ENCODE measurements at regions not wholly inside any gene's neighbourhood (a gene's known extent, or its start where the extent isn't known, plus 50 kb on each side); places are given as distances from the start of the nearest gene placed in this dataset.

DNA sequence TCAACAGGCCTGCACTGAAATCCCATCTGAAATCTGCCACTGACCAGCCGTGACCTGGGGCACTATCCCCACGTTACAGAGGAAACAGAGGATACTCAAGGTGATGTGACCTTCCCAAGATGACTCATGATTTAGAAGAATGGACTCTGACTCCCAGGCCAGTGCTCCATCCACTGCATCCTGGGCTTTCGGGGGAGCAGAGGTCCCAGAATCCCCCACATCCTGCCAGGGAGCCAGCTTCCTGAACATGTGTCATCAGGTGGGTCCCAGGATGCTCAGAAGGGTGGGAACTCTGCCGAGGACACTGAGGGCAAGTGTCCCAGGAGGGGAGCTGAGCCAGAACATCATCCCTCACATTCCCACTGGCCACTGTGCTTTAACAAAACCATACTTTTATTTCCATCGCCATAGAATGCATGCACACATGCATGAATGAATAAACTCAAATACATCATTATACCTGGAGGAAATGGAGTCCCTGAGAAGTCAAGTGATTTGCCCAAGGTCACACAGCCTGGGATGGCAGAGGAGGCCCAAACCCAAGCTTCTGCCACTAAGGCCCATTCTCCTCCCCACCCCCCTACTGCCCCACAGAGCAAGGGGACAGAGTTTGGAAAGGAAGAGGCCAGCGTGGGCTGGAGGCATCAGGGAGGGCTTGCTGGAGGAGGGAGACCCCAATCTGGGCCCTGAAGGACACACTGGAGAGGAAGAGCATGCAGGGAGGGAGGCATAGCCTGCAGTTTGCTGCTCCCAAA, 189.4 kb downstream of the MATN1 start:
- H3K9ac ChIP-seq, result no peak overlapping the region
- H3K79me2 ChIP-seq (ENCODE audit: insufficient read depth, low read depth), result no peaks in the 10 kb centered on the region
- TF ChIP-seq, protein P1, sequence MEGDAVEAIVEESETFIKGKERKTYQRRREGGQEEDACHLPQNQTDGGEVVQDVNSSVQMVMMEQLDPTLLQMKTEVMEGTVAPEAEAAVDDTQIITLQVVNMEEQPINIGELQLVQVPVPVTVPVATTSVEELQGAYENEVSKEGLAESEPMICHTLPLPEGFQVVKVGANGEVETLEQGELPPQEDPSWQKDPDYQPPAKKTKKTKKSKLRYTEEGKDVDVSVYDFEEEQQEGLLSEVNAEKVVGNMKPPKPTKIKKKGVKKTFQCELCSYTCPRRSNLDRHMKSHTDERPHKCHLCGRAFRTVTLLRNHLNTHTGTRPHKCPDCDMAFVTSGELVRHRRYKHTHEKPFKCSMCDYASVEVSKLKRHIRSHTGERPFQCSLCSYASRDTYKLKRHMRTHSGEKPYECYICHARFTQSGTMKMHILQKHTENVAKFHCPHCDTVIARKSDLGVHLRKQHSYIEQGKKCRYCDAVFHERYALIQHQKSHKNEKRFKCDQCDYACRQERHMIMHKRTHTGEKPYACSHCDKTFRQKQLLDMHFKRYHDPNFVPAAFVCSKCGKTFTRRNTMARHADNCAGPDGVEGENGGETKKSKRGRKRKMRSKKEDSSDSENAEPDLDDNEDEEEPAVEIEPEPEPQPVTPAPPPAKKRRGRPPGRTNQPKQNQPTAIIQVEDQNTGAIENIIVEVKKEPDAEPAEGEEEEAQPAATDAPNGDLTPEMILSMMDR (conservative IDR thresholded peaks at IDR 0.05; ENCODE audit: low read depth, low read length), result no peak
- no peaks in the 10 kb centered on the region for H3K4me1 ChIP-seq (ENCODE audit: low read depth, poor library complexity, severe bottlenecking)
- H3K4me2 ChIP-seq, result no peak overlapping the region
- no peak overlapping the region for H3K27ac ChIP-seq
- no peaks in the 10 kb centered on the region for H4K20me1 ChIP-seq (ENCODE audit: insufficient read depth)
- no peak overlapping the region for H2AFZ ChIP-seq (ENCODE audit: low read depth)
- no peaks in the 10 kb centered on the region for H3K36me3 ChIP-seq (ENCODE audit: insufficient read depth)
- no peak overlapping the region for H3K4me3 ChIP-seq (IDR thresholded peaks at IDR 0.05; ENCODE audit: insufficient read depth, low read depth, low read length)
- H3K27me3 ChIP-seq (ENCODE audit: insufficient read depth, low read depth), result peaks cover 11% of the 10 kb centered on the region; the same call in 1 of the 2 replicates

DNA sequence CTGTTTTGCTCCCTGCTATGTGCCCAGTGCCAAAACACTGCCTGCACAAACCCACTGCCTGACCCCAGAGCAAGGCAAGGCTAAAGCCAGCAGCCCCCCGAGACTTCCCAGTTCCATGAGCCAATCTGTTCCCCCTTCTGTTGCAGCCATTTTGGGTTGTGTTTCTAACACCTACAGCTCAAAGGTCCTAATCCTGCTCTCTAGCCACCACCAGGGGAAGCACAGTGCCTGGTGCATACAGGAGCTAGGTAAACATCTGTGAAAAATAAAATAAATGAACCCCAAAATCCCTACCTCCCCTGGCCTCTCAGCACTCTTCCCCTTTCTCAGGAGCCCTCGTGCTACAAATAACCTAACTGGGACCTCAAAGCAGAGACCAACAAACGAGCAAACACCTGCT, 190.2 kb downstream of the MATN1 start:
- no peak overlapping the region for H3K27ac ChIP-seq
- H4K20me1 ChIP-seq (ENCODE audit: insufficient read depth), result no peaks in the 10 kb centered on the region
- peaks cover 11% of the 10 kb centered on the region; the same call in 1 of the 2 replicates for H3K27me3 ChIP-seq (ENCODE audit: insufficient read depth, low read depth)
- no peak overlapping the region for H2AFZ ChIP-seq (ENCODE audit: low read depth)
- H3K4me3 ChIP-seq (IDR thresholded peaks at IDR 0.05; ENCODE audit: insufficient read depth, low read depth, low read length), result no peak overlapping the region
- TF ChIP-seq, protein P1 (conservative IDR thresholded peaks at IDR 0.05; ENCODE audit: low read depth, low read length), result no peak
- H3K4me2 ChIP-seq, result no peak overlapping the region
- H3K9ac ChIP-seq, result no peak overlapping the region
- H3K79me2 ChIP-seq (ENCODE audit: insufficient read depth, low read depth), result no peaks in the 10 kb centered on the region
- no peaks in the 10 kb centered on the region for H3K4me1 ChIP-seq (ENCODE audit: low read depth, poor library complexity, severe bottlenecking)
- H3K36me3 ChIP-seq (ENCODE audit: insufficient read depth), result no peaks in the 10 kb centered on the region

DNA sequence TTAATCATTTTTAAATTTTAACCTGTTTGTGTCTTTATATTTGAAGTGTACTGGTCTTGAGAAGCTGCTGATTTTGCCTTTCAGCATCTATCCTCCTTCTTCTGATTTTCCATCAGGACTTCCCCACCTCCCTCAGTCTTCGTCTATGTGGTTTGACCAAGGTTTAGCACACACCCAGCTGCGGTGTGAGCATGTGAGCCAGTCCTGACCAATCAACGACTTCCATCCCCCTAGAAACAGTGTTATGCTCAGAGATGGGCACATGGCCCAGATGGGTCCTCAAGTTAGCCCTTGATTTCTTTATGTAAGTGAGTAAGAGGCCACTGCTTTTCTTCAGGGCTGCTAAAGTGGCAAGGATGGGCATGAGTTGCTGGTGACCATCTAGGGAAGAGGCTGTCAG, 190.8 kb downstream of the MATN1 start:
- H3K9ac ChIP-seq, result no peak overlapping the region
- TF ChIP-seq, protein P1 (conservative IDR thresholded peaks at IDR 0.05; ENCODE audit: low read depth, low read length), result no peak

DNA sequence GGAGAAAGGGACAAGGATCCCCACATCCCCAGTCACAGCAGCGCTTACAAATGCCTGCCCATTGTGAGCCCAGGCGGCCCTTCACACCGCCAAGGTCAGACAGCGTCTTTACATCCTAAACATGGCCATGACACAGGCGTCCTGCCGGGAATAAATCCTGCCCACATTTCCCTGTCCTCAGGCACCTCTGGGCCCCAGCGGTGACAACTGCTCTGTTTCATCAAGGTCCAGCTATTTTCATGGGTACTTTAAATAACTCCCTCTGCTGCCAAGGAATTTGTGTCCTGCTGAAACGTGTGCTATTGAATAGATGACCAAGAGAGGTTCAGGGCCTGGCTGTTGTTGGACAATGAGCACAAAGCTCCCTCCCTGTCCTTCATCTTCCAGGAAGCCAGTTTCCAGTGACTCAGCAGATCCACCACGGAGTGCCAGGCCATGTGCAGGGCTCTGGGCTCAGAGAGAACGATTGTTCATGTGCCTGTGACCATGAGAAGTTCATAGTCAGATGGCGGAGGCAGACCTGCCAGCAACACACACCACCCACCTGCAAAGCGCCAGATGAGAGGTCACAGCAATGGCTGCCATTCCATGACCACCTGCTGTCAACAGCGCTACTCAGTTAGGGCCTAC, 195.8 kb downstream of the MATN1 start:
- H2AFZ ChIP-seq (ENCODE audit: low read depth), result no peak overlapping the region
- peaks cover 20% of the 10 kb centered on the region; the same call in 1 of the 2 replicates for H3K27me3 ChIP-seq (ENCODE audit: insufficient read depth, low read depth)
- no peaks in the 10 kb centered on the region for H3K4me1 ChIP-seq (ENCODE audit: low read depth, poor library complexity, severe bottlenecking)

More for the DNA sequence above, 190.8 kb downstream of the MATN1 start:
- Histone ChIP-seq H4K20me1 (ENCODE audit: insufficient read depth) (no peaks in the 10 kb centered on the region), H3K4me3 (IDR thresholded peaks at IDR 0.05; ENCODE audit: insufficient read depth, low read depth, low read length) (no peak overlapping the region), H3K36me3 (ENCODE audit: insufficient read depth) (no peaks in the 10 kb centered on the region), H3K27ac (no peak overlapping the region), H3K4me1 (ENCODE audit: low read depth, poor library complexity, severe bottlenecking) (no peaks in the 10 kb centered on the region), H3K79me2 (ENCODE audit: insufficient read depth, low read depth) (no peaks in the 10 kb centered on the region), H3K27me3 (ENCODE audit: insufficient read depth, low read depth) (peaks cover 11% of the 10 kb centered on the region; the same call in 1 of the 2 replicates), H2AFZ (ENCODE audit: low read depth) (no peak overlapping the region), H3K4me2 (no peak overlapping the region)

More for the DNA sequence above, 195.8 kb downstream of the MATN1 start:
- Histone ChIP-seq H3K4me3 (IDR thresholded peaks at IDR 0.05; ENCODE audit: insufficient read depth, low read depth, low read length) (no peak overlapping the region), H3K4me2 (no peak overlapping the region), H3K27ac (no peak overlapping the region), H3K36me3 (ENCODE audit: insufficient read depth) (no peaks in the 10 kb centered on the region), H3K79me2 (ENCODE audit: insufficient read depth, low read depth) (no peaks in the 10 kb centered on the region), H4K20me1 (ENCODE audit: insufficient read depth) (no peaks in the 10 kb centered on the region), H3K9ac (no peak overlapping the region)
- TF ChIP-seq, protein P1 (conservative IDR thresholded peaks at IDR 0.05; ENCODE audit: low read depth, low read length), result no peak

All from KMS-11 (cell line).